ENCODE measurements at regions not wholly inside any gene's neighbourhood (a gene's known extent, or its start where the extent isn't known, plus 50 kb on each side); places are given as distances from the start of the nearest gene placed in this dataset.
"Not testable (repeated sequence)": the region's sequence is repeated elsewhere in the genome, so short reads cannot be mapped to it uniquely, and the experiment has no call there.

DNA sequence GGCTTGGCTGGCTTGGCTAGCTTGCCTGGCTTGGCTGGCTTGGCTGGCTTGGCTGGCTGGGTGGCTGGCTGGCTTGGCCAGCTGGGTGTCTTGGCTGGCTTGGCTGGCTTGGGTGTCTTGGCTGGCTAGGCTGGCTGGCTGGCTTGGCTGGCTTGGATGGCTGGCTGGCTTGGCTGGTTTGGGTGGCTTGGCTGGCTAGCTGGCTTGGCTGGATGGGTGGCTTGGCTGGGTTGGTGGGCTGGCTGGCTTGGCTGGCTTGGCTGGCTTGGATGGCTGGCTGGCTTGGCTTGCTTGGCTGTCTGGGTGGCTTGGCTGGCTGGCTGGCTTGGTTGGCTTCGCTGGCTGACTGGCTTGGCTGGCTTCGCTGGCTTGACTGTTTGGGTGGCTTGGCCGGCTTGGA lies 242.3 kb upstream of the POTEB2 start:
- H3K4me1 ChIP-seq (ENCODE audit: control insufficient read depth in 5 of 5, insufficient read depth in 5 of 5, low read length in 5 of 5); H3K27ac ChIP-seq (ENCODE audit: low read depth in 1 of 2, low read length in 1 of 2); H3K9me3 ChIP-seq (ENCODE audit: control insufficient read depth in 4 of 4, insufficient read depth in 3 of 4, low read length in 3 of 4); H3K27me3 ChIP-seq (ENCODE audit: control insufficient read depth in 3 of 3, insufficient read depth in 3 of 3, low read length in 2 of 3); H3K9ac ChIP-seq (ENCODE audit: insufficient read depth in 1 of 2, low read length in 2 of 2); H3K36me3 ChIP-seq (ENCODE audit: control insufficient read depth in 4 of 4, insufficient read depth in 4 of 4, low read length in 4 of 4); DNase-seq; H3K4me3 ChIP-seq; ATAC-seq (ENCODE audit: insufficient read depth, low FRiP score): not testable (repeated sequence)
- no CpG with 5 or more reads among the region's 3 CpGs for WGBS, 2 donors

DNA sequence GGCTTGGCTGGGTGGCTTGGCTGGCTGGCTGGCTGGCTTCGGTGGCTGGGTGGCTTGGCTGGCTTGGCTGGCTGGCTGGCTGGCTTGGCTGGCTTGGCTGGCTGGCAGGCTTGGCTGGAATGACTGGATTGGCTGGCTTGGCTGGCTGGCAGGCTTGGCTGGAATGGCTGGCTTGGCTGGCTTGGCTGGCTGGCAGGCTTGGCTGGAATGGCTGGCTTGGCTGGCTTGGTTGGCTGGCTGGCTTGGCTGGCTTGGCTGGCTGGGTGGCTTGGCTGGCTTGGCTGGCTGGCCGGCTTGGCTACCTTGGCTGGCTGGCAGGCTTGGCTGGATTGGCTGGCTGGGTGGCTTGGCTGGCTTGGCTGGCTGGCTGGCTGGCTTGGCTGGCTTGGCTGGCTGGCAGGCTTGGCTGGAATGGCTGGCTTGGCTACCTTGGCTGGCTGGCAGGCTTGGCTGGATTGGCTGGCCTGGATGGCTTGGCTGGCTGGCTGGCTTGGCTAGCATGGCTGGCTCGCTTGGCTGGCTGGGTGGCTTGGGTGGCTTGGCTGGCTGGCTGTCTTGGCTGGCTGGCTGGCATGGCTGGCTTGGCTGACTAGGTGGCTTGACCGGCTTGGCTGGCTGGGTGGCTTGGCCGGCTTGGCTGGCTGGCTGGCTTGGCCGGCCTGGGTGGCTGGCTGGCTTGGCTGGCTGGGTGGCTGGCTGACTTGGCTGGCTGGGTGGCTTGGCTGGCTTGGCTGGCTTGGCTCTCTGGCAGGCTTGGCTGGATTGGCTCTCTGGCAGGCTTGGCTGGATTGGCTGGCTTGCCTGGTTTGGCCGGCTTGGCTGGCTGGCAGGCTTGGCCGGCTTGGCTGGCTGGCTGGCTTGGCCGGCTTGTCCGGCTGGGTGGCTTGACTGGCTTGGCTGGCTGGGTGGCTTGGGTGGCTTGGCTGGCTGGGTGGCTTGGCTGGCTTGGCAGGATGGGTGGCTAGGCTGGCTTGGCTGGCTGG lies 241.6 kb upstream of the POTEB2 start:
- WGBS, 2 donors, result no CpG with 5 or more reads among the region's 10 CpGs
- not testable (repeated sequence) for H3K27ac ChIP-seq (ENCODE audit: low read depth in 1 of 2, low read length in 1 of 2); H3K4me1 ChIP-seq (ENCODE audit: control insufficient read depth in 5 of 5, insufficient read depth in 5 of 5, low read length in 5 of 5); H3K36me3 ChIP-seq (ENCODE audit: control insufficient read depth in 4 of 4, insufficient read depth in 4 of 4, low read length in 4 of 4); ATAC-seq (ENCODE audit: insufficient read depth, low FRiP score); H3K9ac ChIP-seq (ENCODE audit: insufficient read depth in 1 of 2, low read length in 2 of 2); H3K9me3 ChIP-seq (ENCODE audit: control insufficient read depth in 4 of 4, insufficient read depth in 3 of 4, low read length in 3 of 4); H3K27me3 ChIP-seq (ENCODE audit: control insufficient read depth in 3 of 3, insufficient read depth in 3 of 3, low read length in 2 of 3); DNase-seq; H3K4me3 ChIP-seq

DNA sequence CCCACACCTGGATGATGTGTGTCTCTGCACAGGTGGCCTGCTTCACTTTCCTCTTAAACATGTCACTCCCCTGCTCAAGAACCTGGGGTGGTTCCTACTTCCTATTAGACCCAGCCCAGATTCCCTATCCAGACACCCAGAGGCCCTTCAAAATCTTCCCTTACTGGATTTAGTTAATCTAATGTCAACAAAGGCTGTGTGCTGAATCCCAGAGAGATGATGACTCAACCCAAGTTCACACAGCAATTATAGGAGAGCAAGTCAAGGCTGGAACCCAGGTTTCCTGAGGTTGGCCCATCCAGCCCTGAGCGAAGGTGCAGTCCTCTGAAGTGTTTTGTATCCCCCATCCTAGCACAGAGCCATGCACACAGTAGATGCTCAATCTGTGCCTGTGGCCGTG lies 230.5 kb upstream of the POTEB2 start:
- DNase-seq; H3K4me3 ChIP-seq; ATAC-seq (ENCODE audit: insufficient read depth, low FRiP score); H3K9me3 ChIP-seq (ENCODE audit: control insufficient read depth in 4 of 4, insufficient read depth in 3 of 4, low read length in 3 of 4); H3K36me3 ChIP-seq (ENCODE audit: control insufficient read depth in 4 of 4, insufficient read depth in 4 of 4, low read length in 4 of 4); H3K4me1 ChIP-seq (ENCODE audit: control insufficient read depth in 5 of 5, insufficient read depth in 5 of 5, low read length in 5 of 5); H3K27me3 ChIP-seq (ENCODE audit: control insufficient read depth in 3 of 3, insufficient read depth in 3 of 3, low read length in 2 of 3); H3K9ac ChIP-seq (ENCODE audit: insufficient read depth in 1 of 2, low read length in 2 of 2); H3K27ac ChIP-seq (ENCODE audit: low read depth in 1 of 2, low read length in 1 of 2): not testable (repeated sequence)
- WGBS, 2 donors, result no CpG with 5 or more reads among the region's 2 CpGs

DNA sequence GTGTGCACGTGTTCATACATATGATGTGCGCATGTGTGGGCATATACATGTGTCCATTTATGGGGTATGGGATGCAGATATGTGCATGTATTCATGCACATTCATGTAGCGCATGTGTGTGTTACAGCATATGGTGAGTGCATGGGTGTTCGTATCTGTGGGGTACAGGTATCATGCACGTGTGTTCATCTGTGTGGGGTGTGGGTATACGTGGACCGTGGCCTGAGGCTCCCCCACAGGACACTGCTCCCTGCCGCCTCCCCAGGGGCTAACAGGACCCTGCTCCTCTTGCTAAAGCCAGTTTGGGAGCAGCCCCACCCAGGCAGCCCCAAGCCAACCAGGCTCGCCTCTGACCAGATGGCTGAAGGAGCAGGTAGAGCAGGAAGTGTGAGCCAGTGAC lies 213.4 kb upstream of the POTEB2 start:
- not testable (repeated sequence) for DNase-seq; H3K9ac ChIP-seq (ENCODE audit: insufficient read depth in 1 of 2, low read length in 2 of 2); ATAC-seq (ENCODE audit: insufficient read depth, low FRiP score); H3K9me3 ChIP-seq (ENCODE audit: control insufficient read depth in 4 of 4, insufficient read depth in 3 of 4, low read length in 3 of 4); H3K36me3 ChIP-seq (ENCODE audit: control insufficient read depth in 4 of 4, insufficient read depth in 4 of 4, low read length in 4 of 4); H3K27me3 ChIP-seq (ENCODE audit: control insufficient read depth in 3 of 3, insufficient read depth in 3 of 3, low read length in 2 of 3); H3K4me1 ChIP-seq (ENCODE audit: control insufficient read depth in 5 of 5, insufficient read depth in 5 of 5, low read length in 5 of 5); H3K27ac ChIP-seq (ENCODE audit: low read depth in 1 of 2, low read length in 1 of 2); H3K4me3 ChIP-seq
- no CpG with 5 or more reads among the region's 9 CpGs for WGBS, 2 donors

- not testable (repeated sequence) for H3K4me1 ChIP-seq (ENCODE audit: control insufficient read depth in 5 of 5, insufficient read depth in 5 of 5, low read length in 5 of 5); DNase-seq; H3K4me3 ChIP-seq; H3K9ac ChIP-seq (ENCODE audit: insufficient read depth in 1 of 2, low read length in 2 of 2); H3K9me3 ChIP-seq (ENCODE audit: control insufficient read depth in 4 of 4, insufficient read depth in 3 of 4, low read length in 3 of 4); H3K27ac ChIP-seq (ENCODE audit: low read depth in 1 of 2, low read length in 1 of 2); H3K27me3 ChIP-seq (ENCODE audit: control insufficient read depth in 3 of 3, insufficient read depth in 3 of 3, low read length in 2 of 3); ATAC-seq (ENCODE audit: insufficient read depth, low FRiP score); H3K36me3 ChIP-seq (ENCODE audit: control insufficient read depth in 4 of 4, insufficient read depth in 4 of 4, low read length in 4 of 4)
- 89 to 92% methylated on average over 6 of the region's 7 CpGs for WGBS, 2 donors
These were observed 202.8 kb upstream of the POTEB2 start for GRCh38 chr15:21068917-21069316.

- 50 to 69% methylated on average over 5 to 6 of the region's 6 CpGs for WGBS, 2 donors
- not testable (repeated sequence) for H3K36me3 ChIP-seq (ENCODE audit: control insufficient read depth in 4 of 4, insufficient read depth in 4 of 4, low read length in 4 of 4); H3K9me3 ChIP-seq (ENCODE audit: control insufficient read depth in 4 of 4, insufficient read depth in 3 of 4, low read length in 3 of 4); H3K4me1 ChIP-seq (ENCODE audit: control insufficient read depth in 5 of 5, insufficient read depth in 5 of 5, low read length in 5 of 5); H3K9ac ChIP-seq (ENCODE audit: insufficient read depth in 1 of 2, low read length in 2 of 2); H3K4me3 ChIP-seq; H3K27me3 ChIP-seq (ENCODE audit: control insufficient read depth in 3 of 3, insufficient read depth in 3 of 3, low read length in 2 of 3); DNase-seq; ATAC-seq (ENCODE audit: insufficient read depth, low FRiP score); H3K27ac ChIP-seq (ENCODE audit: low read depth in 1 of 2, low read length in 1 of 2)
These were observed 197.4 kb upstream of the POTEB2 start for GRCh38 chr15:21063512-21063911.

- not testable (repeated sequence) for H3K36me3 ChIP-seq (ENCODE audit: control insufficient read depth in 4 of 4, insufficient read depth in 4 of 4, low read length in 4 of 4); ATAC-seq (ENCODE audit: insufficient read depth, low FRiP score); DNase-seq; H3K9me3 ChIP-seq (ENCODE audit: control insufficient read depth in 4 of 4, insufficient read depth in 3 of 4, low read length in 3 of 4); H3K27me3 ChIP-seq (ENCODE audit: control insufficient read depth in 3 of 3, insufficient read depth in 3 of 3, low read length in 2 of 3); H3K4me1 ChIP-seq (ENCODE audit: control insufficient read depth in 5 of 5, insufficient read depth in 5 of 5, low read length in 5 of 5); H3K9ac ChIP-seq (ENCODE audit: insufficient read depth in 1 of 2, low read length in 2 of 2); H3K4me3 ChIP-seq; H3K27ac ChIP-seq (ENCODE audit: low read depth in 1 of 2, low read length in 1 of 2)
- WGBS, 2 donors, result 40% methylated on average over 2 of the region's 6 CpGs; no CpG with 5 or more reads in 1 of the 2 donors
These were observed 196.6 kb upstream of the POTEB2 start for GRCh38 chr15:21062619-21063163.

GRCh38 chr15:21051866-21052265 lies 185.8 kb upstream of the POTEB2 start:
- ATAC-seq (ENCODE audit: insufficient read depth, low FRiP score); H3K9ac ChIP-seq (ENCODE audit: insufficient read depth in 1 of 2, low read length in 2 of 2); H3K27me3 ChIP-seq (ENCODE audit: control insufficient read depth in 3 of 3, insufficient read depth in 3 of 3, low read length in 2 of 3); DNase-seq; H3K27ac ChIP-seq (ENCODE audit: low read depth in 1 of 2, low read length in 1 of 2); H3K36me3 ChIP-seq (ENCODE audit: control insufficient read depth in 4 of 4, insufficient read depth in 4 of 4, low read length in 4 of 4); H3K4me1 ChIP-seq (ENCODE audit: control insufficient read depth in 5 of 5, insufficient read depth in 5 of 5, low read length in 5 of 5); H3K9me3 ChIP-seq (ENCODE audit: control insufficient read depth in 4 of 4, insufficient read depth in 3 of 4, low read length in 3 of 4); H3K4me3 ChIP-seq: not testable (repeated sequence)
- no CpG with 5 or more reads among the region's 5 CpGs for WGBS, 2 donors

Data from lung (tissue), 9 donors.